ENCODE measurements at regions not wholly inside any gene's neighbourhood (a gene's known extent, or its start where the extent isn't known, plus 50 kb on each side); places are given as distances from the start of the nearest gene placed in this dataset.

DNA sequence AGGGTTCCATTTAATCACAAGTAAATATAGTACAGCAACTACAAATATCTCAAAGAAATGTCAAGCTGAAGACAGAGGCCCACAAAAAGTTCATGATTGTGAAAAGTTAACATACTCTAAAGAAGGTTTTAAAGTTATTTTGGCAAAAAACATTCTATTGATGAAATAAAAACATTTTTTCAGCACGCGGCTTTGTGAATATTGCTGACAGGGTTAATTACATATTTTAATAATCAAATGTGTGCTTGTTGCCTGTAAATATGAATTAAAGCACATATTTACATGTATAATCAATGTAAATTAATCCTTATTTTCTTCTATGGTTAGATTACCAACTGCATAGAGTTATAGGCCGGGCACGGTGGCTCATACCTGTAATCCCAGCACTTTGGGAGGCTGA is 328.1 kb downstream of the MZT1 start:
- Histone ChIP-seq H3K36me3 (ENCODE audit: insufficient read depth, low read length) (no peaks in the 10 kb centered on the region), H3K27me3 (ENCODE audit: insufficient read depth, low read length) (no peaks in the 10 kb centered on the region), H3K9me3 (ENCODE audit: control insufficient read depth in 1 of 2, low read length in 2 of 2) (no peaks in the 10 kb centered on the region), H3K27ac (ENCODE audit: low read depth, low read length) (no peak overlapping the region), H3K4me3 (ENCODE audit: low read length in 2 of 2) (no peak overlapping the region), H3K4me1 (ENCODE audit: insufficient read depth, low read length) (no peaks in the 10 kb centered on the region)
- Mint-ChIP-seq H3K4me1 (no peaks in the 10 kb centered on the region), H3K27me3 (no peaks in the 10 kb centered on the region), H3K4me3 (no peak overlapping the region), H3K9me3 (peaks cover 0 to 3% (median 0%) of the 10 kb centered on the region in 8 donors), H3K27ac (no peak overlapping the region), H3K36me3 (no peaks in the 10 kb centered on the region)
- ChIA-PET POLR2A (ENCODE audit: partially characterized antibody) (no interaction called here), CTCF (ENCODE audit: partially characterized antibody) (no interaction called here)
- no peak for DNase-seq
- intact Hi-C loops (cut with micrococcal nuclease), result no loop called here

DNA sequence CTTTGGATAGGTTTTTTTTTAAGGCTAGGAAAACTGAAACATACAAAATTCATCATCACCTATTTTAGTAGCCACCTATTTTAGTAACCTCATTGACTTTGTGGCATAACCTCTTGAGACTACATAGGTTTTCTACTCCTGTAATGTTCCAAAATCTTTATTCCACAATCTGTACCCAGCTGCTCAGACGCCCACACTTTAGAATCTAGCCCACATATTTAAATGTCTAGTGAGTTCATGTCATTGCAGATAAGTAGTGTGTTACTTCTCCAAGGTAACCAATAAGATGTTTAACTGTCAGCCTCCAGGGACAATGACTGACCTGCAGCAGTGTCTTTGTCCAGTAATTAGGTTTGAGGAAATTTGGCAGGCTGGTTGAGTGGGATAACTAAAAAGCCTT is 330.2 kb downstream of the MZT1 start:
- Mint-ChIP-seq H3K4me3 (no peak overlapping the region), H3K27me3 (no peaks in the 10 kb centered on the region), H3K4me1 (no peaks in the 10 kb centered on the region), H3K9me3 (peaks cover 0 to 3% (median 0%) of the 10 kb centered on the region in 8 donors), H3K36me3 (no peaks in the 10 kb centered on the region), H3K27ac (no peak overlapping the region)
- DNase-seq, result no peak
- Histone ChIP-seq H3K36me3 (ENCODE audit: insufficient read depth, low read length) (no peaks in the 10 kb centered on the region), H3K4me1 (ENCODE audit: insufficient read depth, low read length) (no peaks in the 10 kb centered on the region), H3K27ac (ENCODE audit: low read depth, low read length) (no peak overlapping the region), H3K9me3 (ENCODE audit: control insufficient read depth in 1 of 2, low read length in 2 of 2) (no peaks in the 10 kb centered on the region), H3K4me3 (ENCODE audit: low read length in 2 of 2) (no peak overlapping the region), H3K27me3 (ENCODE audit: insufficient read depth, low read length) (no peaks in the 10 kb centered on the region)
- intact Hi-C loops (cut with micrococcal nuclease), result no loop called here
- ChIA-PET POLR2A (ENCODE audit: partially characterized antibody) (no interaction called here), CTCF (ENCODE audit: partially characterized antibody) (no interaction called here)

DNA sequence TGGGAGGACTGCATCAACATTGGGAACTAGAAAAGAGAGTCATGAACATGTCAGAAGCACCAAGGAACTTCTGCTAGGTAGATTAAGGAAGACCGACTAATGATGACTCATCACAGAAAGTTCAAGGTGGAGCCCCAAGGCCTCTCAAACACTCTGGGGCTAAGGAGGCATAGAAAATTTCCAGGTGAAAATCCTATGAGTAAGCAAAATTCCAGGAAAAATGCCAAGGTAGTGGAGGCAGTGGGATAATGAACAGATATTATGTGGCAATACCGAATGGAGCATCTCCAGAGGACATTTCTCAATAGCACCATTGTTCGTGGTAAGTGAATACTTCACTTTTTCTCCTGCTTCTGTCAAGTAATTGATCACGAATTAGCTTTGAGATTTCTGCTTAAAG is 336.5 kb downstream of the MZT1 start:
- POLR2A ChIA-PET (ENCODE audit: partially characterized antibody), result no interaction called here
- CTCF ChIA-PET (ENCODE audit: partially characterized antibody), result no interaction called here
- no peaks in the 10 kb centered on the region for H3K4me1 ChIP-seq (ENCODE audit: insufficient read depth, low read length)
- H3K9me3 ChIP-seq (ENCODE audit: control insufficient read depth in 1 of 2, low read length in 2 of 2), result no peaks in the 10 kb centered on the region
- peaks cover 0 to 2% (median 0%) of the 10 kb centered on the region in 8 donors for H3K9me3 Mint-ChIP-seq
- no peaks in the 10 kb centered on the region for H3K36me3 ChIP-seq (ENCODE audit: insufficient read depth, low read length)
- H3K36me3 Mint-ChIP-seq, result no peaks in the 10 kb centered on the region
- intact Hi-C loops (cut with micrococcal nuclease), result no loop called here
- DNase-seq, result no peak
- no peak overlapping the region for H3K27ac ChIP-seq (ENCODE audit: low read depth, low read length)
- H3K27ac Mint-ChIP-seq, result no peak overlapping the region
- H3K27me3 ChIP-seq (ENCODE audit: insufficient read depth, low read length), result no peaks in the 10 kb centered on the region
- no peak overlapping the region for H3K4me3 Mint-ChIP-seq
- no peaks in the 10 kb centered on the region for H3K4me1 Mint-ChIP-seq
- H3K27me3 Mint-ChIP-seq, result no peaks in the 10 kb centered on the region
- no peak overlapping the region for H3K4me3 ChIP-seq (ENCODE audit: low read length in 2 of 2)

DNA sequence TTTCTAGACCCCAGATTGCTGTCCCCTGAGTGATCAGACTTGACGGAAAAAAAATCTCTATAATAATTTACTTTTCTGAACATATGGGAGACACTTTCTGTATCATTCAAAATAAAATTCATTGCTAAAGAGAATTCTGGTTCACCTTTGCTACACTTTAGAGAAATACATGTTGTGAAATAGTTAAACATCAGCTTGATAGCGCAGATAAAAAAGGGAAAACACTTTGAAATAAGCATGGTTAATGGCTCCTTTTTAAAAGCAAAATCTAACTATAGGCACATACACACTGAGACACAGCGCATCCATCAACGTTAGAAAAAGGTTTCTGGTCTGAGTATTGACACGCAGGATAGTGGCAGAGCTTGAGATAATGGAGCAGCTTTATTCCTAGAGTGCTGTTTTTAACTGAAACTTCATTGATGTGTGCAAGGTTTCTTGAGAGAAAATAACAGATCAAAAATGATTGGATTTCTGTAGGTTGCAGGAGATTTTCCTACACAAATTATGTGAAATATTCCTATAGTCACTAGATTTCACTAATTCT is 341.2 kb downstream of the MZT1 start:
- H3K36me3 ChIP-seq (ENCODE audit: insufficient read depth, low read length), result no peaks in the 10 kb centered on the region
- Mint-ChIP-seq H3K4me3 (no peak overlapping the region), H3K27me3 (no peaks in the 10 kb centered on the region), H3K4me1 (no peaks in the 10 kb centered on the region), H3K36me3 (no peaks in the 10 kb centered on the region), H3K27ac (no peak overlapping the region), H3K9me3 (peaks cover 0 to 2% (median 0%) of the 10 kb centered on the region in 8 donors)
- intact Hi-C loops (cut with micrococcal nuclease), result no loop called here
- no peaks in the 10 kb centered on the region for H3K27me3 ChIP-seq (ENCODE audit: insufficient read depth, low read length)
- ChIA-PET POLR2A (ENCODE audit: partially characterized antibody) (no interaction called here), CTCF (ENCODE audit: partially characterized antibody) (no interaction called here)
- H3K27ac ChIP-seq (ENCODE audit: low read depth, low read length), result no peak overlapping the region
- H3K9me3 ChIP-seq (ENCODE audit: control insufficient read depth in 1 of 2, low read length in 2 of 2), result no peaks in the 10 kb centered on the region
- H3K4me1 ChIP-seq (ENCODE audit: insufficient read depth, low read length), result no peaks in the 10 kb centered on the region
- no peak for DNase-seq
- no peak overlapping the region for H3K4me3 ChIP-seq (ENCODE audit: low read length in 2 of 2)

DNA sequence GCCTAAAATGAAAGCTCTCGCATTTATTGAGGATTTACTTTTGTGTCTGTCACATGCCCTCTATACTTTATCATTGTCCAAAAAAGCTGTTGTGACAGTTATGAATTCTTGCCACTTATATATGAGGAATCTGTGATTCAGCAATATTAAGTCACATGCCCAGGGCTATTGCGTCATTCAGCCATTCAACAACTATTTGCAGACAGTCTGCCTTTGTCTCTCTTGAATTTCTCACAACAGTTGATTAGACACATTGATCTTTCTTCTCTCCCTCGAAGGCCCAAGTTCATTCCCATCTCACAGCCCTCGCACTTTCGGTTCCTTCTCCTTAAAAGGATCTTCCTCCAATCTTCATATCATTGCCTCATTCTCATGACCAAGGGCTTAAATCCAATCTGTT is 342.6 kb downstream of the MZT1 start:
- peaks cover 0 to 3% (median under 1%) of the 10 kb centered on the region in 8 donors for H3K9me3 Mint-ChIP-seq
- no peaks in the 10 kb centered on the region for H3K4me1 Mint-ChIP-seq
- POLR2A ChIA-PET (ENCODE audit: partially characterized antibody), result no interaction called here
- no peak for DNase-seq
- Histone ChIP-seq H3K9me3 (ENCODE audit: control insufficient read depth in 1 of 2, low read length in 2 of 2) (no peaks in the 10 kb centered on the region), H3K36me3 (ENCODE audit: insufficient read depth, low read length) (no peaks in the 10 kb centered on the region), H3K27me3 (ENCODE audit: insufficient read depth, low read length) (no peaks in the 10 kb centered on the region), H3K27ac (ENCODE audit: low read depth, low read length) (no peak overlapping the region), H3K4me3 (ENCODE audit: low read length in 2 of 2) (no peak overlapping the region), H3K4me1 (ENCODE audit: insufficient read depth, low read length) (no peaks in the 10 kb centered on the region)
- H3K27ac Mint-ChIP-seq, result no peak overlapping the region
- H3K36me3 Mint-ChIP-seq, result no peaks in the 10 kb centered on the region
- H3K4me3 Mint-ChIP-seq, result no peak overlapping the region
- CTCF ChIA-PET (ENCODE audit: partially characterized antibody), result no interaction called here
- intact Hi-C loops (cut with micrococcal nuclease), result no loop called here
- no peaks in the 10 kb centered on the region for H3K27me3 Mint-ChIP-seq

DNA sequence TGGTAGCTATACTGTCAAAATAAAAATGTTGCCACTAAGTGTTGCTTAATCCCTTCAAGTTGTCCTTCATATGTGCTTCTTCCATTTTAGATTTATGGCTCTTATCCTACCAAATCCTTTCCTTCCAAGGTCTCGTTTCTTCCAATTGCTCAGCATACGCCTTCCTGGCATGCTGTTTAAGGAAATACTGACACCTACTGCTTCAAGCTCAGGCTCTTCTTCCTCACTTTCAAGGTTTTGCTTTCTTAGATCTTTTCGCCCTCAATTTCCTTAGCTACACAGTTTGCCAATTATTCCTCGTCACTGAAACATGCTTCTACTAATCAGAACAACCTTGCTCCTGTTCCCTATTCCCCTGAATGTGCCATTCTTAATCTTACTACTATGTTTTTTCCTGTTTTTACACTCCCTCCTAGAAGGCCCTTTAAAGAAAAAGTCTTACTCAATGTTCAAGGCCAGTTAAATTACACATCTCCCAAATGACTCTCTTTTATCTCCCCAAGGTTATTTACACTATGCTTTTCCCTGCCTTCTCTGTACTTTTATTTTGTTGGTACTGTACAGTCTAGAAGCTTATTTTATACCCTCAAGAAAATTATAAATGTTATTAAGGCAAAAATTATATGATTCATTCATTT is 343.1 kb downstream of the MZT1 start:
- no peak overlapping the region for H3K27ac Mint-ChIP-seq
- CTCF ChIA-PET (ENCODE audit: partially characterized antibody), result no interaction called here
- no peaks in the 10 kb centered on the region for H3K36me3 Mint-ChIP-seq

DNA sequence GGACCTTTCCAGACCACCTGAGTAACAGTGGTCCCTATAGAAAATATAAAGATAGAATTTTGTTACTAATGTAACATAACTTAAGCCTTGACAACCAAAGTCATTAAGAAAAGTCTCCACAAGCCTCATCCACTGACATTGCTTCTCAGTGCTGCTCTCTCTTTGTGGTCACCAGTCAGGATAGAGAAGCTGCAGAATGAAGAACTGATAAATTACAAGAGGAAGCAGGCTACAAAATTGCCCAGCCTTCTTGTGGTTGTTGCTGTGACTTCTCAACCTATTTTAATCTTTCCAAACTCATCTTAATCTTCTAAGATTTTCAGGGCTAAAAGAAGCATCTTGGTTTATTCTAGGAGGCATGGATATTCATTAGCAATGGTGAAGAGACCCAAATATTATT is 343.8 kb downstream of the MZT1 start:
- ChIA-PET CTCF (ENCODE audit: partially characterized antibody) (no interaction called here), POLR2A (ENCODE audit: partially characterized antibody) (no interaction called here)
- Mint-ChIP-seq H3K4me1 (no peaks in the 10 kb centered on the region), H3K9me3 (peaks cover 0 to 5% (median under 1%) of the 10 kb centered on the region in 8 donors), H3K36me3 (no peaks in the 10 kb centered on the region), H3K27ac (no peak overlapping the region), H3K27me3 (no peaks in the 10 kb centered on the region), H3K4me3 (no peak overlapping the region)
- Histone ChIP-seq H3K9me3 (ENCODE audit: control insufficient read depth in 1 of 2, low read length in 2 of 2) (no peaks in the 10 kb centered on the region), H3K27me3 (ENCODE audit: insufficient read depth, low read length) (no peaks in the 10 kb centered on the region), H3K4me1 (ENCODE audit: insufficient read depth, low read length) (no peaks in the 10 kb centered on the region), H3K27ac (ENCODE audit: low read depth, low read length) (no peak overlapping the region), H3K4me3 (ENCODE audit: low read length in 2 of 2) (no peak overlapping the region), H3K36me3 (ENCODE audit: insufficient read depth, low read length) (no peaks in the 10 kb centered on the region)
- no peak for DNase-seq
- intact Hi-C loops (cut with micrococcal nuclease), result no loop called here

More for the DNA sequence above, 343.1 kb downstream of the MZT1 start:
- Mint-ChIP-seq H3K9me3 (peaks cover 0 to 5% (median under 1%) of the 10 kb centered on the region in 8 donors), H3K4me3 (no peak overlapping the region), H3K4me1 (no peaks in the 10 kb centered on the region), H3K27me3 (no peaks in the 10 kb centered on the region)
- H3K36me3 ChIP-seq (ENCODE audit: insufficient read depth, low read length), result no peaks in the 10 kb centered on the region
- no peak overlapping the region for H3K27ac ChIP-seq (ENCODE audit: low read depth, low read length)
- DNase-seq, result no peak
- H3K9me3 ChIP-seq (ENCODE audit: control insufficient read depth in 1 of 2, low read length in 2 of 2), result no peaks in the 10 kb centered on the region
- no peaks in the 10 kb centered on the region for H3K27me3 ChIP-seq (ENCODE audit: insufficient read depth, low read length)
- no peak overlapping the region for H3K4me3 ChIP-seq (ENCODE audit: low read length in 2 of 2)
- H3K4me1 ChIP-seq (ENCODE audit: insufficient read depth, low read length), result no peaks in the 10 kb centered on the region
- POLR2A ChIA-PET (ENCODE audit: partially characterized antibody), result no interaction called here
- intact Hi-C loops (cut with micrococcal nuclease), result no loop called here

DNA sequence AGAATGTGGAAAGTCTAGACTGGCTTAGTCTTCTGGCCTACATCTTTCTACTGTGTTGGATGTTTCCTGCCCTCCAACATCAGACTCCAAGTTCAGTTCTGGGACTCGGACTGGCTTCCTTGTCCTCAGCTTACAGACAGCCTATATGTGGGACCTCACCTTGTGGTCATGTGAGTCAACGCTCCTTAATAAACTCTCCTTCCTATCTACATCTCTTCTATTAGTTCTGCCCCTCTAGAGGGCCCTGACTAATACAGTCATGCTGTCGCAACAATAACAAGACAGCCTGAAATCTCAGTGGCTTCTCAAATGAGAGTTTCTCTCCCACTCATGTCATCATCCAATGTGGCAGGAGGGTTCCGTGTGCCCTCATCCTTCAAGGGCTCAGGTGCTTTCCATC is 347.8 kb downstream of the MZT1 start:
- Mint-ChIP-seq H3K9me3 (peaks cover 0 to 6% (median 0%) of the 10 kb centered on the region in 8 donors), H3K27me3 (no peaks in the 10 kb centered on the region), H3K27ac (no peak overlapping the region), H3K4me1 (no peaks in the 10 kb centered on the region), H3K36me3 (no peaks in the 10 kb centered on the region), H3K4me3 (no peak overlapping the region)
- no peak for DNase-seq
- no peaks in the 10 kb centered on the region for H3K4me1 ChIP-seq (ENCODE audit: insufficient read depth, low read length)
- no peak overlapping the region for H3K27ac ChIP-seq (ENCODE audit: low read depth, low read length)
- intact Hi-C loops (cut with micrococcal nuclease), result no loop called here
- no peaks in the 10 kb centered on the region for H3K27me3 ChIP-seq (ENCODE audit: insufficient read depth, low read length)
- ChIA-PET CTCF (ENCODE audit: partially characterized antibody) (no interaction called here), POLR2A (ENCODE audit: partially characterized antibody) (no interaction called here)
- H3K4me3 ChIP-seq (ENCODE audit: low read length in 2 of 2), result no peak overlapping the region
- H3K9me3 ChIP-seq (ENCODE audit: control insufficient read depth in 1 of 2, low read length in 2 of 2), result no peaks in the 10 kb centered on the region
- no peaks in the 10 kb centered on the region for H3K36me3 ChIP-seq (ENCODE audit: insufficient read depth, low read length)

All from CD4-positive, alpha-beta memory T cell (primary cell).